KMS-11 (cell line): ENCODE measurements at regions not wholly inside any gene's neighbourhood (a gene's known extent, or its start where the extent isn't known, plus 50 kb on each side); places are given as distances from the start of the nearest gene placed in this dataset.

Experiments
- H2AFZ ChIP-seq: fragments of 200-600 bp; sonication (generic); 2 replicates; pipeline ENCODE4 v1.6.1; 2016; ENCODE audit warnings: antibody characterized with exemption, mixed run types, low read depth
- H3K27ac ChIP-seq: fragments of 200-600 bp; sonication (generic); 2 replicates; pipeline ENCODE4 v1.6.1; 2016; ENCODE audit warnings: mild to moderate bottlenecking, mixed run types
- H3K27me3 ChIP-seq: fragments of 200-600 bp; sonication (generic); 2 replicates; pipeline ENCODE4 v1.6.1; 2017; ENCODE audit warnings: mild to moderate bottlenecking, low read depth, mixed run types, moderate library complexity; ENCODE audit not compliant: insufficient read depth
- H3K36me3 ChIP-seq: fragments of 200-600 bp; sonication (generic); 2 replicates; pipeline ENCODE4 v1.6.1; 2017; ENCODE audit warnings: mild to moderate bottlenecking, mixed run types; ENCODE audit not compliant: insufficient read depth
- H3K4me1 ChIP-seq: fragments of 200-600 bp; sonication (generic); 2 replicates; pipeline ENCODE4 v1.6.1; 2016; ENCODE audit warnings: mild to moderate bottlenecking, low read depth, mixed run types; ENCODE audit not compliant: poor library complexity, severe bottlenecking
- H3K4me2 ChIP-seq: fragments of 200-600 bp; sonication (generic); 2 replicates; pipeline ENCODE4 v1.7.0; 2016; ENCODE audit warnings: mild to moderate bottlenecking, mixed run types
- H3K4me3 ChIP-seq: fragments of 200-600 bp; sonication (generic); IDR thresholded peaks from 2 replicates; pipeline ENCODE4 v1.6.1; 2017; ENCODE audit warnings: low read depth, low read length, mixed read lengths; ENCODE audit not compliant: insufficient read depth
- H3K79me2 ChIP-seq: fragments of 200-600 bp; sonication (generic); 2 replicates; pipeline ENCODE4 v1.6.1; 2016; ENCODE audit warnings: low read depth, mixed run types; ENCODE audit not compliant: insufficient read depth
- H3K9ac ChIP-seq: fragments of 200-600 bp; sonication (generic); 2 replicates; pipeline ENCODE4 v1.6.1; 2016; ENCODE audit warnings: mild to moderate bottlenecking, mixed run types
- H4K20me1 ChIP-seq: fragments of 200-600 bp; sonication (generic); 2 replicates; pipeline ENCODE4 v1.6.1; 2016; ENCODE audit warnings: mild to moderate bottlenecking, mixed run types; ENCODE audit not compliant: insufficient read depth
- TF ChIP-seq, protein P1 (sequence below): fragments of 200-600 bp; sonication (generic); conservative IDR thresholded peaks from 2 replicates; pipeline ENCODE4 v1.6.1; 2017; ENCODE audit warnings: low read depth, mild to moderate bottlenecking, antibody characterized with exemption, low read length, moderate library complexity, mixed read lengths

DNA sequence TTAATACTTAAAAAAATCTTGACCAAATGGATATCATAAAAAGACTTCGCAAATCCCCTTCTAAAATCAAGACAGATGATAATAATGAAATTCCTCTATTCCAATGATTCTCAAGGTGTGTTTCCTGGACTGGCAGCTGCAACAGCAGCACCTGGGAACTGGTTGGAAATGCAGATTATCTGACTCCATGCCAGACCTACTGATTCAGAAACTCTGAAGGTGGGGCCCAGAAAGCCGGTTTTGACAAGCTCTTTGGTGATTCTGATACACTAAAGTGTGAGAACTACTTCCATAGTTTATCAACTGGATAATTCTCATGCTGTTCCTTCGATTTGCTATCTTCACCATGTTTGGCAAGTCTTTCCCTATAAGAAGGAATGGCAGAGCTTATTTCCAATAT is 252.1 kb downstream of the COL12A1 start:
- Histone ChIP-seq H3K4me2 (no peak overlapping the region), H4K20me1 (no peaks in the 10 kb centered on the region), H3K27me3 (no peaks in the 10 kb centered on the region), H3K36me3 (no peaks in the 10 kb centered on the region), H3K27ac (no peak overlapping the region), H2AFZ (no peak overlapping the region), H3K9ac (no peak overlapping the region), H3K4me3 (no peak overlapping the region), H3K79me2 (no peaks in the 10 kb centered on the region), H3K4me1 (no peaks in the 10 kb centered on the region)
- TF ChIP-seq, protein P1, sequence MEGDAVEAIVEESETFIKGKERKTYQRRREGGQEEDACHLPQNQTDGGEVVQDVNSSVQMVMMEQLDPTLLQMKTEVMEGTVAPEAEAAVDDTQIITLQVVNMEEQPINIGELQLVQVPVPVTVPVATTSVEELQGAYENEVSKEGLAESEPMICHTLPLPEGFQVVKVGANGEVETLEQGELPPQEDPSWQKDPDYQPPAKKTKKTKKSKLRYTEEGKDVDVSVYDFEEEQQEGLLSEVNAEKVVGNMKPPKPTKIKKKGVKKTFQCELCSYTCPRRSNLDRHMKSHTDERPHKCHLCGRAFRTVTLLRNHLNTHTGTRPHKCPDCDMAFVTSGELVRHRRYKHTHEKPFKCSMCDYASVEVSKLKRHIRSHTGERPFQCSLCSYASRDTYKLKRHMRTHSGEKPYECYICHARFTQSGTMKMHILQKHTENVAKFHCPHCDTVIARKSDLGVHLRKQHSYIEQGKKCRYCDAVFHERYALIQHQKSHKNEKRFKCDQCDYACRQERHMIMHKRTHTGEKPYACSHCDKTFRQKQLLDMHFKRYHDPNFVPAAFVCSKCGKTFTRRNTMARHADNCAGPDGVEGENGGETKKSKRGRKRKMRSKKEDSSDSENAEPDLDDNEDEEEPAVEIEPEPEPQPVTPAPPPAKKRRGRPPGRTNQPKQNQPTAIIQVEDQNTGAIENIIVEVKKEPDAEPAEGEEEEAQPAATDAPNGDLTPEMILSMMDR: no peak

DNA sequence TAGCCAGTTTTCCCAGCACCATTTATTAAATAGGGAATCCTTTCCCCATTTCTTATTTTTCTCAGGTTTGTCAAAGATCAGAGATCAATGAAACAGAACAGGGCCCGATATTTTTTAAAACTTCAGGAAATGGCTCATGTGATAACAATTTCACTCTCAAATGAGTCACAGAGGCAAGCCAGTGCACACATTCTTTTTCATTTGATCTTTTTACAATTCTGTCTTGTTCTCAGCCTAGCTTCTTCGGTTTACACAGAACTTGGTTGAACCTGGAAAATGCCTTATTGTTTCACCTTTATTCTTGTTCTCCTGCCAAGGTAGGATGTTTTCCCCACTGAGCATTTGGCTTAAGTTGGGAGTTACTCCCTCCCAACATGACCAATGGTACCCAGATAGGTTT is 258.9 kb downstream of the COL12A1 start:
- Histone ChIP-seq H2AFZ (no peak overlapping the region), H3K36me3 (no peaks in the 10 kb centered on the region), H3K4me2 (no peak overlapping the region), H3K9ac (no peak overlapping the region), H3K27ac (no peak overlapping the region), H4K20me1 (no peaks in the 10 kb centered on the region), H3K79me2 (no peaks in the 10 kb centered on the region), H3K4me1 (no peaks in the 10 kb centered on the region), H3K27me3 (no peaks in the 10 kb centered on the region), H3K4me3 (no peak overlapping the region)
- TF ChIP-seq, protein P1: no peak

DNA sequence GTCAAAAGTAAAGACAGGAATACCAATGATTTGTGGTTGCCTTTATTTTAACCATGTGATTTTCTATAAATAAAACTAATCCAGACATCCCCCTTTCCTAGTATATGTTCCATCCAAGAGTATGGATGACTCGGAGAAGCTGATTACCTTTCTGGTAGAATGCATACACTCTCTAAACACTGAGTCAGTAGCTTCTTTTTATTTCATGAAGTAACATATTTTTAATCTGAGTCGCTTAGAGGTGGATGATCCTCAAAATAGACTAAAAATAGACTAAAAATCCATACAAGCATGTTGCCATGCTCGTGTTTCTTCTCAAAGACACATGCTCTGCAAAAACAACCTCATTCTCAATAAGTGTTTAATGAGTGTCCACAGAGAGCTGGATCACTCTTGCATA is 263.7 kb downstream of the COL12A1 start:
- Histone ChIP-seq H3K4me2 (no peak overlapping the region), H4K20me1 (no peaks in the 10 kb centered on the region), H3K79me2 (no peaks in the 10 kb centered on the region), H3K36me3 (no peaks in the 10 kb centered on the region), H3K4me1 (no peaks in the 10 kb centered on the region), H2AFZ (no peak overlapping the region), H3K27ac (no peak overlapping the region), H3K4me3 (no peak overlapping the region), H3K9ac (no peak overlapping the region), H3K27me3 (no peaks in the 10 kb centered on the region)
- TF ChIP-seq, protein P1: no peak

DNA sequence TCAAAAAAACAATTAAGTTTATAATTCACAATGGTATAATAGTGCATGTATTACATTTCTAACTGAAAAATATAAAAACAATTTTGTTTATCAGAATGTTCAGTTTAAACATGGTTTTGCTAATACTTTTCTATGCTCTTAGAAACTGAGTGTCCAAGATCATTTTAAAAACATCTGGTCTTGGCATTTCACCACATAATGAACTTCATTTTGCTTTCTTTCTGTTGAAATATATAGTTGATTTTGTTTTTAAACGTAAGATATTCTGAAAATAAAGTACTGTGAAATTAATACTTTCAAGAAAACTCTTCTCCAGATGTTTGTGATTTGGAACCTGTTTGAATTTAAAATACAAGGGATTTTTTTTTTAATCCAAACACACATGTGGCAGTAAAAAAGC is 264.4 kb downstream of the COL12A1 start:
- H3K27me3 ChIP-seq: no peaks in the 10 kb centered on the region
- H4K20me1 ChIP-seq: no peaks in the 10 kb centered on the region
- TF ChIP-seq, protein P1: no peak
- H3K79me2 ChIP-seq: no peaks in the 10 kb centered on the region
- no peaks in the 10 kb centered on the region for H3K36me3 ChIP-seq
- no peak overlapping the region for H2AFZ ChIP-seq
- H3K9ac ChIP-seq: no peak overlapping the region
- H3K4me3 ChIP-seq: no peak overlapping the region
- no peaks in the 10 kb centered on the region for H3K4me1 ChIP-seq
- H3K27ac ChIP-seq: no peak overlapping the region
- no peak overlapping the region for H3K4me2 ChIP-seq
